Body of pancreas (tissue), 4 donors: ENCODE measurements at regions not wholly inside any gene's neighbourhood (a gene's known extent, or its start where the extent isn't known, plus 50 kb on each side); places are given as distances from the start of the nearest gene placed in this dataset.

Source experiments
- POLR2A ChIP-seq, 3 donors: fragments of 450-650 bp; IDR thresholded peaks; one replicate each; pipeline ENCODE4 v1.6.1; 2016; ENCODE audit warnings: antibody characterized with exemption in 3 of 3, mild to moderate bottlenecking in 2 of 3
- TF ChIP-seq, protein P1 (sequence below), 7 experiments: fragments of 450-650 bp in 4 of 7; fragments of 200-600 bp in 3 of 7; sonication (generic) in 3 of 7; IDR thresholded peaks; one replicate each; pipeline ENCODE4 v1.5.1; 2016 to 2019; ENCODE audit warnings: antibody characterized with exemption in 7 of 7

DNA sequence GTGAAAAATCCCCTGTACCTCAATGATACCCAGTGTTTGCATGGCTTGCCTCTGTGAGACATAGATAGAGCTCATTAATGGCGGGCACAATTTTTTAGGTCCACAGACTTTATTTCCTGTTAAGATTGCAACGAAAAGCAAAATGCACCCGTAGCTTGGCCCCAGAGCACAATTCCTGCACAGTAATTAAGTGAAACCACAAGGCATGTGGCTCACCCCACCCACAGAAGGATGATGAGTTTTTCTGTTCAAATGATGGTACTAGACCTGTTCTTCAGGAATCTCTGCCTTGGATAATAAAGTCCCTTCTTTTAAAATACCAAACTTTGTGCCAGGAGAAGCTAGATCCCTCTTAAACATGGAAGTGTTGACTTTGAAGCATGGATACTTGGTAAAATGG lies 738.1 kb downstream of the QKI start:
- TF ChIP-seq, protein P1, sequence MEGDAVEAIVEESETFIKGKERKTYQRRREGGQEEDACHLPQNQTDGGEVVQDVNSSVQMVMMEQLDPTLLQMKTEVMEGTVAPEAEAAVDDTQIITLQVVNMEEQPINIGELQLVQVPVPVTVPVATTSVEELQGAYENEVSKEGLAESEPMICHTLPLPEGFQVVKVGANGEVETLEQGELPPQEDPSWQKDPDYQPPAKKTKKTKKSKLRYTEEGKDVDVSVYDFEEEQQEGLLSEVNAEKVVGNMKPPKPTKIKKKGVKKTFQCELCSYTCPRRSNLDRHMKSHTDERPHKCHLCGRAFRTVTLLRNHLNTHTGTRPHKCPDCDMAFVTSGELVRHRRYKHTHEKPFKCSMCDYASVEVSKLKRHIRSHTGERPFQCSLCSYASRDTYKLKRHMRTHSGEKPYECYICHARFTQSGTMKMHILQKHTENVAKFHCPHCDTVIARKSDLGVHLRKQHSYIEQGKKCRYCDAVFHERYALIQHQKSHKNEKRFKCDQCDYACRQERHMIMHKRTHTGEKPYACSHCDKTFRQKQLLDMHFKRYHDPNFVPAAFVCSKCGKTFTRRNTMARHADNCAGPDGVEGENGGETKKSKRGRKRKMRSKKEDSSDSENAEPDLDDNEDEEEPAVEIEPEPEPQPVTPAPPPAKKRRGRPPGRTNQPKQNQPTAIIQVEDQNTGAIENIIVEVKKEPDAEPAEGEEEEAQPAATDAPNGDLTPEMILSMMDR (IDR thresholded peaks at IDR 0.05): no peak
- no peak for TF ChIP-seq POLR2A (IDR thresholded peaks at IDR 0.05)
